GM12865 (cell line): ENCODE measurements at regions not wholly inside any gene's neighbourhood (a gene's known extent, or its start where the extent isn't known, plus 50 kb on each side); places are given as distances from the start of the nearest gene placed in this dataset.

Experiments used
- DNase-seq: peaks from one replicate; pipeline ENCODE4 v3.0.0; 2010; ENCODE audit warnings: low read depth
- H3K4me3 ChIP-seq: 2 replicates; pipeline ENCODE4 v1.5.1; 2011; ENCODE audit warnings: mild to moderate bottlenecking, low read depth, low read length, control low read depth
- CTCF ChIP-seq: IDR thresholded peaks from 2 replicates; pipeline ENCODE4 v1.5.1; 2011; ENCODE audit warnings: low read length, control low read depth, low read depth, inconsistent platforms; ENCODE audit not compliant: insufficient read depth; ENCODE audit errors: missing control alignments

GRCh38 chr10:52450762-52451291 is 136.7 kb downstream of the DKK1 start:
- H3K4me3 ChIP-seq: no peak overlapping the region
- TF ChIP-seq CTCF: no peak
- no peak for DNase-seq

DNA sequence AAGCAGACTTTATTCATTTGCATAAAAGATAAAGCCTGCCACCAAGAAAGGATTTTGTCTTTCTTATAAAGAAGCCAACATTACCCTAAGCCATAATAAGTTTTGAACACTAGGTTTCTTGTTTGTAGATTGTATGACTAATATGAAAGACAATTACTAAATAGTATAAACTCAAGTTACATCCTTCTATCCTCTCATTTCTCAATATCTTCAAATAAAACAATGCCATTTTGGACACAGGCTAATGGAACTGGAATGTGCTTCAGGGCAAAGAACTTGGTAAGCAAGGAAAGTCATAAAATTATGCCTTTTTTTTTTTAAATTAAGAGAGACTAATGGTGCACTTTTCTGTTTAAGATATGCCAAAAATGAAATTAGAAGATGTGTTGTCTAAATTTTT is 137.7 kb downstream of the DKK1 start:
- H3K4me3 ChIP-seq: no peak overlapping the region
- TF ChIP-seq CTCF: no peak
- no peak for DNase-seq

DNA sequence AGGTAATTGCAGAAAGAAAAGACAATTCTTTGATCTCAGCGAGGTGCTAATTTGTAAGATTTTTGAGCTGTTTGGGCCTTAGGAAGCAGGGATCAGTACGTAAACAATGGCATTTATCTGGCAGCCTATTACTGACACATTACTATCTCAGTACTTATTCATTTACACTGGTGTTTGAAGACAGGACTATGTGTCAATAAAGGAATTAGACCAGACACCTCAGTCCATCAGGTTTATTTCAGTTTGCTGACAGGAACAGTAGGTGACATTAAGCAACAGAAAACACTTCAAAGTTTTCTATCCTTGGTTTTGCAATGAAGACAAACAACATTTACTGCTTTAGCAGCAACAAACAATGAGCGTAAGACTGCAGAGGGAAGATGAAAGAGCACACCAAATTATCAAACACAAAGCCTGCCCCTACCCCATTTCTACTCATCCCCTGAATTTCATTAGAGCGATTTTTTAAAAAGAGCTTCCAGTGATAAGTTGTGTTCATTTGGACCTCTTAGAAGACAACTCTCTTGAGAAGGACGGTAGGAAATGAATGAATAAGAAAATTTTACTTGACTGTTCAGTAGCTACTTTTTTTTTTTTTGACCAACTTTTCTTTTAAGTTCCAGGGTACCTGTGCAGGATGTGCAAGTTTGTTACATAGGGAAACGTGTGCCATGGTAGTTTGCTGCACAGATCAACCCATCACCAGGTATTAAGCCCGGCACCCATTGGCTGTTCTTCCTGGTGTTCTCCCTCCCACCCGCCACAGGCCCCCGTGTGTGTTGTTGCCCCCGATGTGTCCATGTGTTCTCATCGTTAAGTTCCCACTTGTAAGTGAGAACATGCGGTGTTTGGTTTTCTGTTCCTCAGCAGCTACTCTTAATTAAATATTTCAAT is 138.8 kb downstream of the DKK1 start:
- no peak for DNase-seq
- no peak overlapping the region for H3K4me3 ChIP-seq
- no peak for TF ChIP-seq CTCF

DNA sequence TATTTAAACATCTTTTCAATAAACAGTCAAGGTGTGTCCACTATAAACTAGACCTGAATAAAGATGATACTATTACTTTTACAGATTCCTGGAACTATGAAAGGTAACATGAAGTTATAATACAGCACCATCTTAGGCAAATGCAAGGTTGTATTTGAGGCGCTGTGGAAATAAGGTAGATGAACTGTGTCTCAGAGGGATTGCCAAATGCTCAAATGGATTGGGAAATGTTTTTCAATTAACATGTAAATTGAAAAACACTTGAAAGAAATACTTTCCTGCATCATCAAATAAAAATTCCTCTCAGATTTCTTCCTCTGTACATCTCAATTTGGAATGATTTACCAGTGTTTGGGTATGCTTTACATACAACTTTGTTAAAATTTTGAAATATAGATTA is 139.4 kb downstream of the DKK1 start:
- no peak for TF ChIP-seq CTCF
- H3K4me3 ChIP-seq: no peak overlapping the region
- DNase-seq: no peak

DNA sequence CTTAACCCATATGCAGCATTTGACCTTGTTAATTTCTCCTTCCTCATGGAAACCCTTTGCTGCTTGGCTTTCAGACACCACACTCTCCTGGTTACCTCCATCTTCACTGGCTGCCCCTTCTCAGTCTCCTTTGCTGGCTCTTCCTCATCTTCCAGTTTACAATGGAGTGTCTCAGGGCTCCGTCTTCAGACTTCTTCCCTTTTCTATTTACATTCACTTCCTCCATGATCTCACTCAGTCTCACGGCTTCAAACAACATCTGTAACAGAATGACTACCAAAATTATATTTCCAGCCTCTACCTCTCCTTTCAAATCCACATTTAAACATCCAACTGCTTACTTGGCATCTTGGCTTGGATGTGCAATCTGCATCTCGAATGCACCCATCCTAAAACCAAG is 140.4 kb downstream of the DKK1 start:
- DNase-seq: no peak
- no peak overlapping the region for H3K4me3 ChIP-seq
- TF ChIP-seq CTCF: no peak

DNA sequence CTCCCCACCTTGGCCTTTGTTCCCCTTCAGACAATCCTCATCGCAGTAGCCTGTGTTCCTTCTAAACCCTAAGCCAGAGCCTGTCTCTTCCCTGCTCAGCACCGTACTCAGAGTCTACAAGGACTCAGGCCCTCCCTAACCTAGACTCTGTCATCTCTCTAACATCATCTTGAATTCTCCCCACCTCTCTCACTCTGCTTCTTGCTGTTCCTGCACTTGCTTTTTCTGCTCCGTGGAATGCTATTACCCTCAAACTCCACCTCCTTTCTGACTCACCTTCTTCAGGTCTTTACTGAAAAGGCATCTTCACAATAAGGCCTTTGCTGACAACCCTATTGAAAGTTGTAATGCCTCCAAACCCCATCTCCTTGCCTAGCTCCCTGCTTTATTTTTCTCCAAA is 141.0 kb downstream of the DKK1 start:
- H3K4me3 ChIP-seq: no peak overlapping the region
- DNase-seq: no peak
- TF ChIP-seq CTCF: no peak
